GM21367 (cell line): ENCODE measurements at regions not wholly inside any gene's neighbourhood (a gene's known extent, or its start where the extent isn't known, plus 50 kb on each side); places are given as distances from the start of the nearest gene placed in this dataset.
A peak's percentile ranks its signal among the peaks of the same experiment; 100 is the strongest.
"Not testable (repeated sequence)": the region's sequence is repeated elsewhere in the genome, so short reads cannot be mapped to it uniquely, and the experiment has no call there.

Experiments
- ATAC-seq: cut with Tn5 transposase; IDR thresholded peaks from one replicate; pipeline ENCODE4 v1.9.1; 2021; ENCODE audit not compliant: unreplicated experiment

DNA sequence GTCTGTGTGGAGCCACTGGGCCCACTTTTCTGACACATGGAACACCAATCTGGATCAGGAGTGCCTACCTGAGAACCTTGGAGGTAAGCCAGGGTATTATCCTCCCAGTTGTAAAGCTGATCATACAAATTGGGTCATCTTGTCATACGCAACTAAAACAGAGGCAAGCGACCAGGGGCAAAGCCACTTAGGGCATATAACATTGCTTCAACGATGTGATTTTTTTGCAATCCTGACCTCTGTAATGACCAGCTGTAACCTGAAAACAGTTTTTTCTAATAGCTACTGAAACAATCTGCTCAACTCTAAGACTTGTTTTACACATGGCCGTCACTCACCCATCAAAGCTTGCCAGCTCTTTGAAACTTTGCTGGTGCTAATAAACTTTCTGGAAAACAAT lies 261.5 kb upstream of the AGTR2 start:
- no peak for ATAC-seq

DNA sequence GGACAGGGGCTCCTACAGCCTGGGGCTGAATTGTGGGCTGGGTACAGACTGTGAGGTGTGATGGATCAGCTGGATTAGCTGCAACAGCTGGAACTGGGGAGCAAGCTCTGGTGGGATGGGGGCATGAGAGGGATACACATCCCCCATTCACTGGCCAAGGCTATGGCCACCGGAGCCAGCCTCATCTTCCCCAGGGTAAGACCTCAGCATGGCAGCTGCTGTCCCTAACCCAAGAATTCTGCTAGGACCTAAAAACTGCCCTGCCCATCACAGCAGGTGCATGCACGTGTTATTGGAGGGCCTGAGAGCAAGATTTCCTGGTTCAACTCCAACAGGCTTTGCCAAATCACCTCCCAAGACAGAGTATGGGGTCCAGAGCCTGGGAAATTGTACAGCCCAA lies 258.6 kb upstream of the AGTR2 start:
- ATAC-seq = no peak

DNA sequence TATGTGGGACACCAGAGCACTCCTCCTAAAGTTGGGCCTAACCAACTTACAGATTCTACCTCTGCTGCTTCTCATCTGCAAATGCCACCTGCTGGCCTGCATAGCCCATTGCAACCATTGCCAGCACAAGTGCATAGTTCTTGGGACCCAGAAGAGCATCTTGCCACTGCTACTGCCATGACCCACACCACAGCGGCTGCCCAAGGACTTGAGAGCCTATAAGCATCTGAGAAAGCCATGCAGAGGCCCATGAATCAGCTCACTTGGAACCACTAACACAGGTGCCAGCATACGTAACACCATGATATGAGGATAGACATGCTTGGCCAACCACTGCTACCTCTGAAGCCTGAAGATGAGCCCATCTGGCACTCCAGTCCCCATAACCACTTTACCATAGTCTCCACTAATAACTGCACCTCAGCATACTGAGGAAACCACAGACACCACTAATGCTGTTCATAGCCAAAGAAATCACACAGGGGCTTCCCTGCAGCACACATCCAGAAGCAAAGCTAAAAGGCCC lies 258.1 kb upstream of the AGTR2 start:
- ATAC-seq = peak; percentile 93

DNA sequence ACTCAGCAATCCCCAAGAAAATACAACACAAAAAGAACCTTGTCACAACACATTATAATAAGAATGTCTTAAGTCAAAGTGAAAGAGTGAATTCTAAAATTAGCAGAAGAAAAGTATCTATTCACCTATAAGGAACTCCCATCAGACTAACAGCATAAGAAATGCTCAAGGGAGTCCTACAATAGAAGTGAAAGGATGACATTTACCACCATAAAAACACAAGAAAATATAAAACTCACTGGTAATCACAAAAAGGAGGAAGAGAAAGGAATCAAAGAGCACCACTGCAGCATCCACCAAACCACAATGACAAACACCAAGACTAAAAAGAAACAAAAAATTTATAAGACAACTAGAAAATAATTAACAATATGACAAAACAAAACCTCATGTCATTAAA lies 257.0 kb upstream of the AGTR2 start:
- peak; percentile 45 for ATAC-seq

DNA sequence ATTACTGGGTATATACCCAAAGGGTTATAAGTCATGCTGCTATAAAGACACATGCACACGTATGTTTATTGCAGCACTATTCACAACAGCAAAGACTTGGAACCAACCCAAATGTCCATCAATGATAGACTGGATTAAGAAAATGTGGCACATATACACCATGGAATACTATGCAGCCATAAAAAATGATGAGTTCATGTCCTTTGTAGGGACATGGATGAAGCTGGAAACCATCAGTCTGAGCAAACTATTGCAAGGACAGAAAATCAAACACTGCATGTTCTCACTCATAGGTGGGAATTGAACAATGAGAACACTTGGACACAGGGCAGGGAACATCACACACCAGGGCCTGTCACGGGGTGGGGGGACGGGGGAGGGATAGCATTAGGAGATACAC lies 254.9 kb upstream of the AGTR2 start:
- not testable (repeated sequence) for ATAC-seq

DNA sequence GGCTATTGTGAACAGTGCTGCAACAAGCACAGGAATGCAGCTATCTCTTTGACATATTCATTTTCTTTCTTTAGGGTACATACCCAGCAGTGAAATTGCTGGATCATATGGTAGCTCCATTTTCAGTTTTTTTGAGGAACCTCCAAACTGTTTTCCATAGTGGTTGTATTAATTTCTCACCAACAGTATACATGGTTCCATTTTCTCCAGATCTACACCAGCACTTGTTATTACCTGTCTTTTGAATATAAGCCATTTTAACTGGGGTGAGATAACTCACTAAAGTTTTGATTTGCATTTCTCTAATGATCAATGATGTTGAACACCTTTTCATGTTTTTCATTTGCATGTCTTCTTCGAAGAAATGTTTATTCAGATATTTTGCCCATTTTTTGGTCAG lies 241.1 kb upstream of the AGTR2 start:
- no peak for ATAC-seq

DNA sequence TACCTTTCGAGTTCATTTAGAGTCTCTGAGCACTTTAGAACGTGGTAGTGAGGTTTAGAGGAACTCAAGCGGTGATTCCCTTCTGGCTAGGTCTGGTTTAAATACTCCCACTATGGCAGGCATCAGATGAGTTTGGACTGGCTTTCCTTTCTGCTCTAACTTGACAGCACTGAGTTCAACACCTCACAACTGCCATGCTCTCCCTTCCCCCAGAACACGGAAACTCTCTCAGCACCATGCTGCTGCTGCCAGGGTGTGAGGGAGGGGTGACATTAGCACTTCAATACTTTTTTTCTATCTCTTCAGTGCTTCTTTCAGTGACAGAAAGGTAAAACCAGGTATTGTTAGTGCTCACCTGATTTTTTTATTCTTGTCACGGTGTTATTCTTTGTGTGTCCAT lies 234.5 kb upstream of the AGTR2 start:
- no peak for ATAC-seq

DNA sequence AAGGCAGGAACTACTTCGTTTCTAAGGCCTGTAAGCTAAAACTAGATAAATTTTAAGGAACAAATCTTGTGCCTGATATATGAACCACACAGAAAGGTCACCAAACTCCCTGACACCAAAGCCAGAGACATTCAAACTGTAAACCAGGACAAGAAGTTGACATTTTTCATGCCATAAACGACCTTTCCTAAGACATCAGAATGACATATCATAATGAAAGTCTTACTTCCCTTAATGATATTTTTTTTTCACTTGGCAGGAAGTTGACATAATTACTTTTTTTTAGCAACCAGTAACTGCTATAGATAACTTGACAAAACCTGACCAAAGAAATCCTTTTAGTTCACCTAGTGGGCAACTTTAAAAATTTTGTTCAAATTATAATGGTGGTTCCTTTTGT lies 231.5 kb upstream of the AGTR2 start:
- ATAC-seq = peak; percentile 51

DNA sequence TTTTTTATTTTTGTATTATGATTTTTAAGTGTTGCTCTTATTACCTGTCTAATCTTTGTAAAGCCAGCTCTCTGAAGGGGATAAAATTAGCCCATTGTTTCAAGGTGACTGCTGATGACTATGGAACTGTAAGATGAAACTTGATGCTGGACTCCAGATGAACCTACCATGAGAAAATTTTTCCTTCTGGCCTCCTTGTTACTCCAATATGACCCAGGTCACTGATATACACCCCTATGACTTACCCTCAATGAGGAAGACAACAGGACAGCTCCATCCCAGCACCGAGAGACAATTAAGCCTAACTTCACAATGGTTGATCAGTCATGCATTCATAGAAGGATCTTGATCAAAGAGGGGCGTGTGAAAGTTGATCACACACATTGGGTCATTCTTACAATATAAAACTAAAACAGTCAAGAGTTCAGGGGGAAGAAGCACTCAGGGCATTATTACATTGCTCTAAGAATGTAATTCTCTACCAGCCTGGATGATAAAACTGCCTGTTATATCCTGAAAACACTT lies 230.8 kb upstream of the AGTR2 start:
- no peak for ATAC-seq

DNA sequence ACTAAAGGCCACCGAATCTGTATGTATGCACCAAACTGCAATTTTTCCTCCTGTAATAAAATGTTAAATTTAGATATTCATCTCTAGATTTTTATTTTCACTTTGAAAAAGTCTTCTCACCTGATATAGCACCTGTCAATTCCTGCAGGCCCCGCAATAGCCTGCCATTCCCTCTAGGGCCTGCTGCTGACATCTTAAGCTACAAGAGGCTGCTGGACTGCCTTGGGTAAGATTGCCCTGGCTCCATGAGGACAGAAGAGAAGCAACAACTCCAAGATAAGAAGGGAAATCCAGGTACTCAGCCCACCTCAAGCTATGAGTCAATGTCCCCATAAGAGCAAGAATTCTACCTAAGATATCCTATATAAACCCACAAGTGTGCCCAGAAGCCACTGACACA lies 230.2 kb upstream of the AGTR2 start:
- no peak for ATAC-seq

DNA sequence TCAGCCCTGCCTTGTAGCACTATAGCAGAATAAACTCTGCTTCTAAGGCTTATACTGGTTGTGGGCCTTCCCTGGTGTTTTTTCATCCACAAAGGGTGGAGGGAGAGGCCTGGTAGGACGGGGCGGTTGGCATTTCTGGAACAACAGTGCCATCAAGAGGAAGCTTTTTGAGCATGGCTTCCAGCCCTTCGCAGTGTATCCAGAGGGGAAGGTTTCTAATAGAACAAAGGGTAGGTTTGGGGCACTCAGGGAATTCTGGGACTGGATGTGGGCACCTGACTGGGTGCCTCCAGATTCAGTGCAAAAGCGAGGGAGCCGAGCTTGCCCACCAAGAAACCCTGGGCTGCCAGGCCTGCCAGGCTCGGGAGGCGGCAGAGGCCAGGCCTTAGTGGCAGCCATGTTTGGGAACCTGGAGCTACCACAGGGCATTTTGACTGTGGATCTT lies 229.6 kb upstream of the AGTR2 start:
- peak; percentile 69 for ATAC-seq

DNA sequence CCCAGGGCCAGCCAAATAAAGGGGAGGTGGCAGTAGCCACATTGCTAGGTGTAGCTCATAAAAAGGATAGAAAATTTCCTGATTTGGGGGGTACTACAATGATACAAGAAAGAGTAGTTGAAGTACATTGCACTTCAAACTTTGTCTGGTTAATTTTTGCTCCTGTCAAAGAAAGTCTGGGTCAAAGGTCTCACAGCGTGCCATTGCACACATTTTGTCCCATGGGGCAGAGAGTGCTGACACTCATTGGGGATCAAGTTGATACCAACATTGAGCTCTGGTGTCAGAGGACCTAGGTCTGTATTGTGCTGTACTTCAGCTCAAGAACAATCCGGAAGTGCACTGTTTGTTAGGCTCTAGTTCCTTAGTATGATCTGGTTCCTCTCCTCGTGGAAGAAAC lies 229.2 kb upstream of the AGTR2 start:
- ATAC-seq = no peak

DNA sequence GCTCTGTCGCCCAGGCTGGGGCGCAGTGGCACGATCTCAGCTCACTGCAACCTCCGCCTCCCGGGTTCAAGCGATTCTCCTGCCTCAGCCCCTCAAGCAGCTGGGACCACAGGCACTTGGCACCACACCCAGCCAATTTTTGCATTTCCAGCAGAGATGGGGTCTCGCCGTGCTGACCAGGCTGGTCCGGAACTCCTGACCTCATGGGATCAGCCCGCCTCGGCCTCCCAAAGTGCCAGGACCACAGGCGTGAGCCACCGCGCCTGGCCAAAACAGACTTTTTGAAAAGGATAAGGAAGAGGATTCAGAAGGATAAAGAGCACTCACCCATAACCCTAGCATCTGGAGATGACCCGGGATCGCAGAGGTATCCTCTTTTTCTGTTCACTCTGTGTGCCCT lies 224.5 kb upstream of the AGTR2 start:
- ATAC-seq = no peak

DNA sequence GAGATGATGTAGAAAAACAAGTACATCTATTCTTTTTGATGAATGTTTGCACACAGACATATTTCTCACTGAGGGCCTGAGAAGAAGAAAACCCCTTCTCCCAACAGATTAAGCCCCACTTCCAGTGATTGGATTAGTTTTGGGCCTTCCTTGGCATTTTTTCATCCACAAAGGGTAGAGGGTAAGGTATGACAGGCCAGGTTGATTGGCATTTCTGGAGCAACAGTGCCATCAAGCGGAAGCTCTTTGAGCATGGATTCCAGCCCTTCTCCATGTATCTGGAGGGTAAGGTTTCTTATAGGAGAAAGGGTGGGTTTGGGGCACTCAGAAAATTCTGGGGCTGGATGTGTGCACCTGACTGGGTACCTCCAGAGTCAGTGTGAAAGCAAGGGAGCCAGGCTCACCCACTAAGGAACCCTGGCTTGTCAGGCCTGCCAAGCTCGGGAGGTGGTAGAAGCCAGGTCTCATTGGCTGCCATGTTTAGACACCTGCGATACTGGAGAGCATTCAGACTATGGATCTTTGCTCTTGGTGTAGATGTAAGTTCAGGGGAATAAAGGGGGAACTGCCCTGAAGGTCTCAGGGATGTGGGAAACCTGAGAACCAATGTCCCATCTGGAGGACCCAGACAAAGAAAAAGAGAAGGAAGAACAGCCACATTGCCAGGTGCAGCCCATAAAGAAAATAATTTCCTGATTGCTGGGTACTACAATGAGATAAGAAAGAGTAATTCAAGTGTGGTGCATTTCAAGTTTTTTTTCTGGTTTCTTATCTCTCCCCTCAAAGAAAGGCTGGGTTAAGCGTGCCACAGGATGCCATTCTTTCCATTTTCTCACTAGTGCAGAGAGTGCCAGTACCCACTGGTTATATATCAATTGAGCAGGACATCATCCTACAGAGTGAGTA lies 222.3 kb upstream of the AGTR2 start:
- ATAC-seq = no peak

DNA sequence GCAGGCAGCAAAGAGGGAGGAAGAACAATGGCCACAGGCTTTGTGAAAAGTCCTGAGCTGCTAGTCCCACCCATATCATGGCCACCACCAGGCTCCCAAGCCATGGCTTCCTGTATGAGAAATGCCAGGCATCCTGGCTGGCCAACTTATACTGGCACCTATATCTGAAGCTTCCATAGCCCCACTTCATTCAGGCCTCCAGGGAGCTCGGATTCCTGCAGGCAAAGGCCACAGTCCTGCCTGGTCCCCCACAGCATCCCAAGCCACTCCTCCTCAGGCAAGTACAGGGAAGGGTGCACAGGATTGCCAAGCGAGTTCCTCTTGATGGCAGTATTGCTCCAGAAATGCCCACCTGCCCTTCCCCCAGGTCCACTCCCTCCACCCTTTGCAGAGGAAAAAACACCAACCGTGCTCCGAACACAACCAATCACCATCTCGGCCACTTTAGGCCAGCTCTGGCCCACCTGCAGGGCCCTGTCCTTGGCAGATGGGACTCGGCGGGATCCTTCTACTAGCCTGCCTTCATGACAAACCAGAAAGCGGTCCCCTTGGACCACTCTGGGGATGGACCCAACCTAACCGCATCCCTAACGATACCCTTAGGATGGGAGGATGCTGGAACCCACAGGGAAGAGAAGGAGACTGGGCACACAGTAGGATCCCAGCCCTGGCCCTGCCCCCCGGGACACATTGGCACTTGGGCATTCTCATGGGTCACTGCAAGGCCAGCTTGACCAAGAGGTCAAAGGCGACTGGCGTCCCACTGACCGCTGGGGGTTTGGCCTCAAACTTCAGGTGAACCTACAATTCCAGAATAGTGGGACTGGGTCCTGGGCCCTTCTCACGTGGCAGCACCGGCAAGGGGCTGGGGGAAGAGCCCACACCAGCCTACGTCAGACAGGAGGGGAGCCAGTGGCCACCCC lies 220.4 kb upstream of the AGTR2 start:
- no peak for ATAC-seq

DNA sequence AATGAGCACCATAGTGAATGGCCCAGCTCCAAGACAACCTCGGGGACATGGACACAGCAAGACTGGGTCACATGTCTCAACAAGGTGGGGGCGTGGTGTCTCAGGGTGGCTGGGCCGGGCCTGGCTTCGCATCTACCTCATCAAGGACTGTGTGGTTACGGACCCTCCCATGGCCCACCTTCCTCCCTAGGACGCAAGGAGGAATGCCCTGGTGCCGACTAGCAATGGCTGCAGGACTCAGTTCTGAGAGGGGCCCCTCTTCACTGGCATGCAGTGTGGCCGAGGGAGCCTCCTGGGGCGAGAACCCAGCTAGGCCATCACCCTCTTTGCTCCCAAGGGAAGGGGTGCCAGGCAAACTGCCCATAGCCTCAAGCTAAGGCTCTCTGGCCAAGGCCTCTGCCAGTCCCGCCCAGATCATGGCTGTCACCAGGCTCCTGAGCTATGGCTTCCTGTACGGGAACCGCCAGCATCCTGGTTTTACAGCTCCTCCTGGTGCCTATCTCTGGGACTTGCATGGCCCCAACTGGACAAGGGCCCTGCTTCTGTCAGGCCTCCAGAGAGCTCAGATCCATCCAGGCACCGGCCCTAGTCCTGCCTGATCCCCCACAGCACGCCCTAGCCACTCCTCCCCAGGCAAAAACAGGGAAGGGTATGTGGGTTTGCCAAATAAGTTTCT lies 218.0 kb upstream of the AGTR2 start:
- ATAC-seq = no peak

DNA sequence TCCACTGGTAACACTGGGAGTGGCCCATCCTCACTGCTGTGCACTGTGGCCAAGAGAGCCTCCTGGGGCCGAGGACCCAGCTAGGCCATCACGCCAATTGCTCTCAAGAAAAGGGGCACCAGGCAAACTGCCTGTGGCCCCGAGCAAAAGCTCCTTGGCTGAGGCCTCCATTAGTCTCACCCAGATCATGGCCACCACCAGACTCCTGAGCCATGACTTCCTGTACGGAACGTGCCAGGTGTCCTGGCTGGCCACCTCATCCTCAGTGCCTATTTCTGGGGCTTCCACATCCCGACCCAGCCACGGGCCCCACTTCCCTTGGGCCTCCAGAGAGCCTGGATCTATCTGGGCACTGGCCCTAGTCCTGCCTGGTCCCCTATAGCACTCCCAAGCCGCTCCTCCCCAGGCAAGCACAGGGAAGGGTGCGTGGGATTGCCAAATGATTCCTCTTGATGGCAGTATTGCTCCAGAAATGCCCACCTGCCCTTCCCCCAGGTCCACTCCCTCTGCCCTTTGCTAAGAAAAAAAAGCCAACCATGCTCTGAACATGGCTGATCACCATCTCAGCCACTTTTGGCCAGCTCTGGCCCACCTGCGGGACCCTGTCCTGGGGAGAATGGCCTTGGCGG lies 212.6 kb upstream of the AGTR2 start:
- no peak for ATAC-seq

DNA sequence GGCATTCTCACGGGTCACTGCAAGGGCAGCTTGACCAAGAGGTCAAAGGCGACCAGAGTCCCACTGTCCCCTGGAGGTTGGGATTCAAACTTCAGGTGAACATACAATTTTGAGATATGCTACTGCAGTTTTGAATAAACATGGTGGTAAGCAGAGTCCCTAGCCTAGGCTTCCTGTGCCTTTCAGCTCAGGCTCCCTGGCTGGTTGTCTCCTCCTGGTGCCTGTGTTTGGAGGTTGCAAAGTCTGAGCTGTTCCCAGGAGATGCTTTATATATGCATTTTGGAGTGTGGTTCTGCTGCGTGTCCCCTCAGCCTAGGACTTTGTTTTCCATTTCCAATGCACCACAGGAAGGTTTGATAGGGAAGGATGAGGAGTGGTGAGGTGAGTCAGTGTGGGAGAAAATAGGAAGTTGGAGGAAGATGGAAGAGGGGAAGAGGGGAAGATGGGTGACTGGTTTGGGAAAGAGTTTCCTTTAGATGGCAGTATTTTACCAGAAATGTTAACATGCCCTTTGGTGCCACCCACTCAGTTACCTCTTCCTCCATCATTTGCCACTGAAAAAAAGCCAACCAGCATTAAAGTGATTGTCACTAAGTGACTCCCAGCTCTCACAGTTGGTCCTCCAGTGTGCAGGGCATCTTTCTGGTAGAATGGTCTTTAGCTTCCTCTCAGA lies 211.7 kb upstream of the AGTR2 start:
- no peak for ATAC-seq

DNA sequence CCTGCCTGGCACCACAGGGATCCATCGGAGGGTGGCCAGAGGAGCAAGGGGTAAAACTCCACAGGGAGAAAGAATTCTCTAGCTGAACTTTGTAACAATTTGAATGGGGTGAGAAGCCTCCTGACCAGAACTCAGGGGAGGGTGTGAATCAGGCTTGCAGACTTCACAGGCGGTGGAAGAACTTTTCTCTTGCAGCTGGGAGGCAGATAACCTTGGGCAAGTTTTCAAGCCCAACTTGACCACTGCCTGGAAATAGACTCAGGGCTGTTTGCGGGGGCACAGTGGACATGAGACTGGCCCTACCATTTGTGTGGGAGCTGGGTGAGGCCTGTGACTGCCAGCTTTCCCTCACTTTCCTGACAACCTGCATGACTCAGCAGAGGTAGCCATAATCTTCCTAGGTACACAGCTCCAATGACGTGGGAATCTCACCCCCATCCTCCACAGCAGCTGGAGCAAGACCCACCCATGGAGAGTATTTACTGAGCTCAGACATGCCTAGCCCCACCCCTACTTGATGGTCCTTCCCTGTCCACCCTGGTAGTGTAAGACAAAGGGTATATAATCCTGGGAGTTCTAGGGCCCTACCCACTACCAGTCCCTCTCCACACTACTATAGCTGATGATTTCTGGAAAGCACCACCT lies 210.0 kb upstream of the AGTR2 start:
- ATAC-seq = no peak
